NT2/D1 (cell line): ENCODE measurements at regions not wholly inside any gene's neighbourhood (a gene's known extent, or its start where the extent isn't known, plus 50 kb on each side); places are given as distances from the start of the nearest gene placed in this dataset.

Source experiments
- DNase-seq: peaks from one replicate; pipeline ENCODE4 v3.0.0-alpha.2; 2011; ENCODE audit warnings: low read depth, low spot score
- H3K27me3 ChIP-seq: 2 replicates; pipeline ENCODE4 v1.6.0; 2011; ENCODE audit warnings: mild to moderate bottlenecking; ENCODE audit not compliant: insufficient read length, insufficient read depth
- H3K36me3 ChIP-seq: 2 replicates; pipeline ENCODE4 v1.6.1; 2011; ENCODE audit warnings: mild to moderate bottlenecking, low read length, mixed read lengths; ENCODE audit not compliant: insufficient read depth, insufficient read length
- H3K4me1 ChIP-seq: 2 replicates; pipeline ENCODE4 v1.5.1; 2011; ENCODE audit not compliant: insufficient read depth, insufficient read length
- H3K4me3 ChIP-seq: 2 replicates; pipeline ENCODE4 v1.5.1; 2011; ENCODE audit warnings: low read depth; ENCODE audit not compliant: insufficient read length
- H3K9ac ChIP-seq: 2 replicates; pipeline ENCODE4 v1.6.0; 2011; ENCODE audit warnings: low read depth; ENCODE audit not compliant: insufficient read length
- H3K9me3 ChIP-seq: 2 replicates; pipeline ENCODE4 v1.5.1; 2011; ENCODE audit warnings: mild to moderate bottlenecking, low read length; ENCODE audit not compliant: insufficient read depth
- SUZ12 ChIP-seq: IDR thresholded peaks from 2 replicates; pipeline ENCODE4 v1.6.1; 2011; ENCODE audit not compliant: insufficient read length, insufficient read depth; ENCODE audit errors: extremely low read depth
- YY1 ChIP-seq: IDR thresholded peaks from 2 replicates; pipeline ENCODE4 v1.6.1; 2011; ENCODE audit not compliant: insufficient read length, insufficient read depth
- ZNF274 ChIP-seq: IDR thresholded peaks from 2 replicates; pipeline ENCODE4 v1.6.1; 2011; ENCODE audit warnings: mild to moderate bottlenecking, low read depth, low read length

DNA sequence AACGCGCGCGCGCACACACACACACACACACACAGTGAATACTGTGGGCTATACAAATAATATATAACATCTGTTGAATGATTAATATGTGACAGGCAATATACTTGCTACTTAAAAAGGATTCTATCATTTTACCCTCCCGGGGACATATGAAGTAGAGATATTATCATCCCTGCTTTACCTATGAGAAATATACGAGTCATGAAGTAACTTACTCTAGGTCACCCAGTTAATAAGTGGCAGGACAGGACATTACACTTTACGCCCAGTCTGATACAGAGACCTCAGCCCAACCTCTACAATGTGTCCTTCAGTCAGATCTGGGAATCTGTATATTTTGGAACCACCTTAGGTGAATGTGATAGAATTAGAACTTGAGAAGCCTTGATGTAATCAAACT, 55.4 kb downstream of the CCDC54 start:
- no peak for DNase-seq
- Histone ChIP-seq H3K27me3 (peaks cover 63% of the 10 kb centered on the region), H3K9me3 (no peaks in the 10 kb centered on the region), H3K36me3 (no peaks in the 10 kb centered on the region), H3K9ac (no peak overlapping the region), H3K4me1 (peaks cover 2% of the 10 kb centered on the region), H3K4me3 (no peak overlapping the region)
- TF ChIP-seq YY1, result no peak
- no peak for TF ChIP-seq ZNF274
- no peak for TF ChIP-seq SUZ12

DNA sequence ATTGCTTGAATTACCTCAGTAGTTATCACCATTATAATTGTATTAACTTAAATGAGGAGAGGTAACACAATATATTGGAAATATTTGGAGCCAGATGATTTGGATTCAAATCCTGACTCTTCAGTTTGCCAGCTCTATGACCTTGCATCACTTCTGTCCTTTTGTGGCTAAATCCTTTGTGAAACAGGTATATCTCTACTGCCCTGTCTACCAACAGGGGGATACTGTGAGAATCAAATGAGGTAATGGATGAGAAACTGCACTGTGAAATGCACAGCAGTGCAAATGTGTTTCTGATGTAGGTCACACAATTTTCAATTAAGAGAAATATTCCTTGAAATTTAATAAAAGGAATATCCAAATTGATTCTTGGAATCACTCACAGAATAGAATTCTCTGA, 58.8 kb downstream of the CCDC54 start:
- Histone ChIP-seq H3K9me3 (no peaks in the 10 kb centered on the region), H3K4me1 (no peaks in the 10 kb centered on the region), H3K4me3 (no peak overlapping the region), H3K9ac (no peak overlapping the region), H3K27me3 (peaks cover 30% of the 10 kb centered on the region), H3K36me3 (no peaks in the 10 kb centered on the region)
- no peak for DNase-seq
- no peak for TF ChIP-seq ZNF274
- no peak for TF ChIP-seq SUZ12
- TF ChIP-seq YY1, result no peak

DNA sequence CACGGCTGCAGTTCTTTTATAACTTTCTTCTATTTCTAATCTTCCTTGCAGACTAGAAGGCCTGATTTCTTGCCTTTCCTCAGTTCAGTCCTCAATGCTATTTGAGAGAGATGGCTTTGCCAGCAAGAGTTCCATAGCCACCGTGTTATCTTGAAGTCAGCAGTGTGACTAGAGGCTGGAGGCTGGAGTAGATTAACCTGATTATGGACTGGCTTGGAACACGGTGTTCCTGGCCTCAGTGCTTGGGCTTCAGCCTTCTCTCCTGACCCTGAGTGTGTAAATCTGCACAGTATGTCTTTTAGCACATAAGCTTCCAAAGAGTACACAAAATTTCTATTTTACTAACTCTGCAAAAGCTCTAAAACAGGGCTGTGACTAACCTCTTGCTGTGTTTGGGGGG, 61.4 kb downstream of the CCDC54 start:
- H3K4me1 ChIP-seq, result no peaks in the 10 kb centered on the region
- no peak overlapping the region for H3K4me3 ChIP-seq
- peaks cover 6% of the 10 kb centered on the region for H3K27me3 ChIP-seq
- no peaks in the 10 kb centered on the region for H3K36me3 ChIP-seq
- TF ChIP-seq YY1, result no peak
- no peak for TF ChIP-seq ZNF274
- TF ChIP-seq SUZ12, result no peak
- DNase-seq, result no peak
- no peaks in the 10 kb centered on the region for H3K9me3 ChIP-seq
- H3K9ac ChIP-seq, result no peak overlapping the region

DNA sequence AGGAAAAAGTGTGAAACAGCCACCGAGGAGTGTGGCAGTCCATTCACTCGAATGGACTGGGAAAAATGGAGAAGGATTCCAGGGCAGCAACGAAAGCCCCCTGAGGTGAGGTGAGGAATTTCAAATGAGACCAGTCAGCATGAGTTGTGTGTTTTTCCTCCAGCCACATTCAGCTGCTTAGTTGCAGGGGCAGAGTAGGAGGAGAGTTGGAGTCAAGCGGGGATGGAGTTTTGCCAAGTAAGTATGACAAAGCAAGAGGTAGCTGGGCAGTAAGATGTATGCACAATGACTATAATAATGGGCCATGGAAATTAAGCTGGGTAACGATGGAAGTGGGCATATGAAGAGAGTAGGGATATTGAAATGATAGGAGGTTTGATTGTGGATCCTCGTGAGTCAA, 64.4 kb downstream of the CCDC54 start:
- H3K4me3 ChIP-seq, result no peak overlapping the region
- TF ChIP-seq ZNF274, result no peak
- no peak for TF ChIP-seq SUZ12
- TF ChIP-seq YY1, result no peak
- DNase-seq, result no peak
- no peaks in the 10 kb centered on the region for H3K9me3 ChIP-seq
- no peaks in the 10 kb centered on the region for H3K4me1 ChIP-seq
- no peaks in the 10 kb centered on the region for H3K27me3 ChIP-seq
- no peak overlapping the region for H3K9ac ChIP-seq
- no peaks in the 10 kb centered on the region for H3K36me3 ChIP-seq

DNA sequence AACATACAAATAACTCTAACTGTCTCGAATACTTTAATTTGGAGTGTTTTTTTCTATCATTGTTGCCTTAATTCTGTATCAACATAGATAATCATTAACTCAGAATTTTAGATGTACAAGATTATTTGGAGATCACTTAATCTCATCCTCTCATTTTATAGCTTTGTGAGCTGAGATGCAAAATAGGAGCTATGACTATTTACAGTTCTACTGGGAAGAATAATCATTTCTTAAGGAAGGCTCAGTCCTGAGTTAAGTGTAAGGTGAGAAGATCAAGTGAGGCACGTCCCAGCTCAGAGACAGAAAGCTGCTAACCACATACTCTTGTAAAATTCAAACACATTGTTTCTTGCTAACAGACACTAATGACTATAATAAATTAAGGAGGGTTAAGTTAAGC, 66.2 kb downstream of the CCDC54 start:
- no peak overlapping the region for H3K4me3 ChIP-seq
- no peaks in the 10 kb centered on the region for H3K9me3 ChIP-seq
- H3K27me3 ChIP-seq, result no peaks in the 10 kb centered on the region
- no peaks in the 10 kb centered on the region for H3K4me1 ChIP-seq
- H3K36me3 ChIP-seq, result no peaks in the 10 kb centered on the region
- H3K9ac ChIP-seq, result no peak overlapping the region
- no peak for DNase-seq
- no peak for TF ChIP-seq YY1
- no peak for TF ChIP-seq ZNF274
- TF ChIP-seq SUZ12, result no peak

DNA sequence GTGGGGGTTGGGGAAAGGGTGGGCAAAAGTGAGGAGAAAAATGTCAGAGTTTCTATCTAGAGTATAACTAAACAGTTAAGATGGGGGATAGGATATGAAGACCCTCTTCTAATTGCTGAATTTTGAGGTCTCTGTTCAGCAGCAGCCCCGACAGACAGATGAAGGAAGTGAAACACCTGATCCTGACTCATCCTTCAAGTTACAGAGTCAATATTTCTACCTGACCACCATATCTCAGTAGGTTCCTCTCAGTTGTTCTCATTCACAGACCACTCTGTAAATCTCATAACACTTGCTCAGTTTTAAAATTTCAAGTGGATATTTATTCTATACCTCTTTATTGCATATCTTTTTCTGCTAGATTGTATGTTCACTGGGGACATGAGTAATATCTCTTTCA, 69.5 kb downstream of the CCDC54 start:
- Histone ChIP-seq H3K4me3 (no peak overlapping the region), H3K9me3 (no peaks in the 10 kb centered on the region), H3K27me3 (no peaks in the 10 kb centered on the region), H3K4me1 (no peaks in the 10 kb centered on the region), H3K9ac (no peak overlapping the region), H3K36me3 (no peaks in the 10 kb centered on the region)
- TF ChIP-seq YY1 (no peak), ZNF274 (no peak), SUZ12 (no peak)
- no peak for DNase-seq

GRCh38 chr3:107450254-107450893, 72.4 kb upstream of the BBX start:
- H3K4me3 ChIP-seq, result no peak overlapping the region
- H3K9ac ChIP-seq, result no peak overlapping the region
- H3K4me1 ChIP-seq, result no peaks in the 10 kb centered on the region
- H3K27me3 ChIP-seq, result no peaks in the 10 kb centered on the region
- H3K9me3 ChIP-seq, result no peaks in the 10 kb centered on the region
- TF ChIP-seq ZNF274 (no peak), YY1 (no peak), SUZ12 (no peak)
- DNase-seq, result no peak
- no peaks in the 10 kb centered on the region for H3K36me3 ChIP-seq

GRCh38 chr3:107452436-107452835, 70.3 kb upstream of the BBX start:
- H3K4me1 ChIP-seq, result no peaks in the 10 kb centered on the region
- no peak overlapping the region for H3K9ac ChIP-seq
- no peaks in the 10 kb centered on the region for H3K27me3 ChIP-seq
- no peak for TF ChIP-seq YY1
- no peak for TF ChIP-seq ZNF274
- no peak for TF ChIP-seq SUZ12
- no peaks in the 10 kb centered on the region for H3K36me3 ChIP-seq
- no peak for DNase-seq
- H3K9me3 ChIP-seq, result no peaks in the 10 kb centered on the region
- H3K4me3 ChIP-seq, result no peak overlapping the region
